ENCODE measurements at regions not wholly inside any gene's neighbourhood (a gene's known extent, or its start where the extent isn't known, plus 50 kb on each side); places are given as distances from the start of the nearest gene placed in this dataset.

- H3K27me3 ChIP-seq (ENCODE audit: control insufficient read depth, insufficient read depth, low read length): no peaks in the 10 kb centered on the region
- H3K36me3 ChIP-seq (replicated peaks; ENCODE audit: control insufficient read depth, insufficient read depth, low read length): no peaks in the 10 kb centered on the region
- DNase-seq: no peak
- no peak overlapping the region for H3K4me3 ChIP-seq (ENCODE audit: insufficient read depth, low read depth, low read length)
Measured at GRCh38 chr20:54704032-54704635, 228.7 kb downstream of the DOK5 start.
